Activated CD8-positive, alpha-beta memory T cell treated with anti-CD3 and anti-CD28 coated beads, Interleukin-2, amount 50 U/mL, for 48 hours (primary cell): ENCODE measurements at regions not wholly inside any gene's neighbourhood (a gene's known extent, or its start where the extent isn't known, plus 50 kb on each side); places are given as distances from the start of the nearest gene placed in this dataset.
"Not testable (repeated sequence)": the region's sequence is repeated elsewhere in the genome, so short reads cannot be mapped to it uniquely, and the experiment has no call there.

Experiments
- DNase-seq: peaks from one replicate; pipeline ENCODE4 v3.0.0-alpha.2; 2020

GRCh38 chr3:67167481-67167880 is 169.4 kb downstream of the KBTBD8 start:
- DNase-seq, result no peak

GRCh38 chr3:67171841-67172240 is 173.7 kb downstream of the KBTBD8 start:
- no peak for DNase-seq

GRCh38 chr3:67173130-67173529 is 175.0 kb downstream of the KBTBD8 start:
- not testable (repeated sequence) for DNase-seq

GRCh38 chr3:67176396-67176795 is 178.3 kb downstream of the KBTBD8 start:
- DNase-seq, result no peak

- no peak for DNase-seq
Measured at GRCh38 chr3:67192466-67192865, 194.4 kb downstream of the KBTBD8 start.

GRCh38 chr3:67196677-67197076 is 198.6 kb downstream of the KBTBD8 start:
- DNase-seq, result no peak

- DNase-seq, result no peak
Measured at GRCh38 chr3:67198374-67198773, 200.3 kb downstream of the KBTBD8 start.

GRCh38 chr3:67200618-67201017 is 202.5 kb downstream of the KBTBD8 start:
- no peak for DNase-seq

- DNase-seq, result no peak
Measured at GRCh38 chr3:67201026-67201425, 202.9 kb downstream of the KBTBD8 start.

- no peak for DNase-seq
Measured at GRCh38 chr3:67202053-67202452, 203.9 kb downstream of the KBTBD8 start.

GRCh38 chr3:67204951-67205350 is 206.8 kb downstream of the KBTBD8 start:
- no peak for DNase-seq

GRCh38 chr3:67215690-67216089 is 217.6 kb downstream of the KBTBD8 start:
- no peak for DNase-seq

GRCh38 chr3:67227030-67227429 is 228.9 kb downstream of the KBTBD8 start:
- DNase-seq, result no peak

- no peak for DNase-seq
Measured at GRCh38 chr3:67228136-67228535, 230.0 kb downstream of the KBTBD8 start.

GRCh38 chr3:67232642-67233041 is 234.5 kb downstream of the KBTBD8 start:
- DNase-seq, result no peak

- no peak for DNase-seq
Measured at GRCh38 chr3:67239353-67239752, 241.2 kb downstream of the KBTBD8 start.

GRCh38 chr3:67241084-67241483 is 243.0 kb downstream of the KBTBD8 start:
- DNase-seq, result no peak

- no peak for DNase-seq
Measured at GRCh38 chr3:67244130-67244529, 246.0 kb downstream of the KBTBD8 start.

- DNase-seq, result no peak
Measured at GRCh38 chr3:67245545-67245944, 247.4 kb downstream of the KBTBD8 start.

GRCh38 chr3:67248726-67249125 is 250.6 kb downstream of the KBTBD8 start:
- DNase-seq, result no peak

GRCh38 chr3:67252906-67253305 is 254.8 kb downstream of the KBTBD8 start:
- not testable (repeated sequence) for DNase-seq

GRCh38 chr3:67278015-67278618 is 280.0 kb downstream of the KBTBD8 start:
- no peak for DNase-seq

GRCh38 chr3:67286586-67286985 is 288.5 kb downstream of the KBTBD8 start:
- DNase-seq, result no peak

GRCh38 chr3:67288466-67289106 is 290.5 kb downstream of the KBTBD8 start:
- DNase-seq, result no peak

GRCh38 chr3:67289626-67290025 is 291.5 kb downstream of the KBTBD8 start:
- DNase-seq, result no peak
